KMS-11 (cell line): ENCODE measurements at regions not wholly inside any gene's neighbourhood (a gene's known extent, or its start where the extent isn't known, plus 50 kb on each side); places are given as distances from the start of the nearest gene placed in this dataset.
"Not testable (repeated sequence)": the region's sequence is repeated elsewhere in the genome, so short reads cannot be mapped to it uniquely, and the experiment has no call there.

Experiments used
- H2AFZ ChIP-seq: fragments of 200-600 bp; sonication (generic); 2 replicates; pipeline ENCODE4 v1.6.1; 2016; ENCODE audit warnings: antibody characterized with exemption, mixed run types, low read depth
- H3K27ac ChIP-seq: fragments of 200-600 bp; sonication (generic); 2 replicates; pipeline ENCODE4 v1.6.1; 2016; ENCODE audit warnings: mild to moderate bottlenecking, mixed run types
- H3K27me3 ChIP-seq: fragments of 200-600 bp; sonication (generic); 2 replicates; pipeline ENCODE4 v1.6.1; 2017; ENCODE audit warnings: mild to moderate bottlenecking, low read depth, mixed run types, moderate library complexity; ENCODE audit not compliant: insufficient read depth
- H3K36me3 ChIP-seq: fragments of 200-600 bp; sonication (generic); 2 replicates; pipeline ENCODE4 v1.6.1; 2017; ENCODE audit warnings: mild to moderate bottlenecking, mixed run types; ENCODE audit not compliant: insufficient read depth
- H3K4me1 ChIP-seq: fragments of 200-600 bp; sonication (generic); 2 replicates; pipeline ENCODE4 v1.6.1; 2016; ENCODE audit warnings: mild to moderate bottlenecking, low read depth, mixed run types; ENCODE audit not compliant: poor library complexity, severe bottlenecking
- H3K4me2 ChIP-seq: fragments of 200-600 bp; sonication (generic); 2 replicates; pipeline ENCODE4 v1.7.0; 2016; ENCODE audit warnings: mild to moderate bottlenecking, mixed run types
- H3K4me3 ChIP-seq: fragments of 200-600 bp; sonication (generic); IDR thresholded peaks from 2 replicates; pipeline ENCODE4 v1.6.1; 2017; ENCODE audit warnings: low read depth, low read length, mixed read lengths; ENCODE audit not compliant: insufficient read depth
- H3K79me2 ChIP-seq: fragments of 200-600 bp; sonication (generic); 2 replicates; pipeline ENCODE4 v1.6.1; 2016; ENCODE audit warnings: low read depth, mixed run types; ENCODE audit not compliant: insufficient read depth
- H3K9ac ChIP-seq: fragments of 200-600 bp; sonication (generic); 2 replicates; pipeline ENCODE4 v1.6.1; 2016; ENCODE audit warnings: mild to moderate bottlenecking, mixed run types
- H4K20me1 ChIP-seq: fragments of 200-600 bp; sonication (generic); 2 replicates; pipeline ENCODE4 v1.6.1; 2016; ENCODE audit warnings: mild to moderate bottlenecking, mixed run types; ENCODE audit not compliant: insufficient read depth
- TF ChIP-seq, protein P1 (sequence below): fragments of 200-600 bp; sonication (generic); conservative IDR thresholded peaks from 2 replicates; pipeline ENCODE4 v1.6.1; 2017; ENCODE audit warnings: low read depth, mild to moderate bottlenecking, antibody characterized with exemption, low read length, moderate library complexity, mixed read lengths

DNA sequence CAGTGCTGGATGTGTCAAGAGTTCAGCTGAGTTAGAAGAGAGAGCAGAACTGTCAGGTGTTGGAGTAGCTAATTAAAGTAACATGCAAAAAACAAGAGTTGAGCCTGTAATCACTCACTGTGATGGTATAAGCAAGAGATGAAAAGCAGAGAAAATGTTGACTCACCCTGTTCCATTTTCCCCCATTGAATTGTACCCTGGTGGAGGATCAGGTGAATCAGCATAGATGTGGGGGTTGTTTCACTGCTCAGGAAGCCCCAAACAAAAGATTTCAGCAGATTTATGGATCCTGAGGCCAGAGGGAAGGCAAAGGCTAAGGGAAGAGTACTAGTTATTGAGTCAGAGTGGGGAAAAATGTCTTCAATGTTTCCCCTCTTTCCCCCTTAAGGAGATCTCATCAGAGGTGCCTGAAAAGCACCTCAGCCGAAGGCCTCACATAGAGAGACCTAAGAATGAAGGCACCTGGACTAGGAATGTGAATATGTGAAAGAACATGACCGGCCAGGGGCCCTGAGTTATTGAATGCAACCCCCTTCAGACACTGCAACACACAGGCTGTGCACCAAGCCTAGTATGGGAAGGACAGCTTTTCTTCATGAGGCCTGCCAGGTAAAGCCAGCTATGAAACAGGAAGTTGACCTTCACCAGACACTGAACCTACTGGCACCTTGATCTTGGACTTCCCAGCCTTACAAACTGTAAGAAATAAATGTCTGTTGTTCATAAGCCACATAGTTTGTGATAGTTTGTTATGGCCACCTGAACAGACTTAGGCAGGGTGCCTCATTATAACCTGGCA, 90.1 kb downstream of the TMCO5A start:
- Histone ChIP-seq H3K9ac (no peak overlapping the region), H3K36me3 (no peaks in the 10 kb centered on the region), H3K4me3 (no peak overlapping the region), H2AFZ (no peak overlapping the region), H3K27ac (no peak overlapping the region), H4K20me1 (no peaks in the 10 kb centered on the region), H3K79me2 (no peaks in the 10 kb centered on the region), H3K4me2 (no peak overlapping the region), H3K27me3 (no peaks in the 10 kb centered on the region), H3K4me1 (no peaks in the 10 kb centered on the region)
- TF ChIP-seq, protein P1, sequence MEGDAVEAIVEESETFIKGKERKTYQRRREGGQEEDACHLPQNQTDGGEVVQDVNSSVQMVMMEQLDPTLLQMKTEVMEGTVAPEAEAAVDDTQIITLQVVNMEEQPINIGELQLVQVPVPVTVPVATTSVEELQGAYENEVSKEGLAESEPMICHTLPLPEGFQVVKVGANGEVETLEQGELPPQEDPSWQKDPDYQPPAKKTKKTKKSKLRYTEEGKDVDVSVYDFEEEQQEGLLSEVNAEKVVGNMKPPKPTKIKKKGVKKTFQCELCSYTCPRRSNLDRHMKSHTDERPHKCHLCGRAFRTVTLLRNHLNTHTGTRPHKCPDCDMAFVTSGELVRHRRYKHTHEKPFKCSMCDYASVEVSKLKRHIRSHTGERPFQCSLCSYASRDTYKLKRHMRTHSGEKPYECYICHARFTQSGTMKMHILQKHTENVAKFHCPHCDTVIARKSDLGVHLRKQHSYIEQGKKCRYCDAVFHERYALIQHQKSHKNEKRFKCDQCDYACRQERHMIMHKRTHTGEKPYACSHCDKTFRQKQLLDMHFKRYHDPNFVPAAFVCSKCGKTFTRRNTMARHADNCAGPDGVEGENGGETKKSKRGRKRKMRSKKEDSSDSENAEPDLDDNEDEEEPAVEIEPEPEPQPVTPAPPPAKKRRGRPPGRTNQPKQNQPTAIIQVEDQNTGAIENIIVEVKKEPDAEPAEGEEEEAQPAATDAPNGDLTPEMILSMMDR, result no peak

DNA sequence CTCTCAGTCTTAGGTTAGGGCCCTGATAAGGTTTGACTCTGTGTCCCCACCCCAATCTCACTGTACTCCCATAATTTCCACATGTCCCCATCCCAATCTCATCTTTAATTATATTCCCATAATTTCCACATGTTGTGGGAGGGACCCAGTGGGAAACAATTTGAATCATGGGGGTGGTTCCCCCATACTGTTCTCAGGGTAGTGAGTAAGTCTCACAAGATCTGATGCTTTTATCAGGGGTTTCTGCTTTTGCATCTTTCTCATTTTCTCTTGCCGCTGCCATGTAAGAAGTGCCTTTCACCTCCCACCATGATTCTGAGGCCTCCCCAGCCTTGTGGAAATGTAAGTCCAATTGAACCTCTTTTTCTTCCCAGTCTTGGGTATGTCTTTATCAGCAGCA, 91.2 kb downstream of the TMCO5A start:
- not testable (repeated sequence) for H4K20me1 ChIP-seq, H3K4me2 ChIP-seq, H3K36me3 ChIP-seq, H3K4me1 ChIP-seq, H3K4me3 ChIP-seq, H3K9ac ChIP-seq, H3K27me3 ChIP-seq, H2AFZ ChIP-seq, H3K79me2 ChIP-seq, H3K27ac ChIP-seq

DNA sequence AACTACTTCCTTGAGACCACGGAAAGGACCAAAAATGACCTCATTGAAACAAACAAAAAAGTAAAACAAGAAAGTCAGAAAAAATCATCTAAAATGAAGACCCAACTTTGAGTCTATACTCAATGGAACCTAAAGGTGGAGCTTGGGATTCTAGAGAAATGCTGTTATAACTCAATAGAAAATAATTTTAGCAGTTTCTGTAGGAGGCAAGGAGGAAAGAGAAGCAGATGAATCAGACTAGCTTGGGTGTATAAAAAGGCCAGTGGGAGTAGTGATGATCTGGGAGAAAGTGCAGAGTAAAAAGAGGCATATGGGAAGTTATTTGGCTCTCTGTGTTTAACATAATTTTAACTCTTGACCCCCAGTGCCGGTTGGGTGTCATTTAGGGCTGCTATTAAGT, 94.4 kb downstream of the TMCO5A start:
- no peak overlapping the region for H2AFZ ChIP-seq
- no peak overlapping the region for H3K4me3 ChIP-seq
- H4K20me1 ChIP-seq, result no peaks in the 10 kb centered on the region
- no peaks in the 10 kb centered on the region for H3K79me2 ChIP-seq
- H3K27me3 ChIP-seq, result no peaks in the 10 kb centered on the region
- H3K4me1 ChIP-seq, result no peaks in the 10 kb centered on the region
- no peak overlapping the region for H3K27ac ChIP-seq
- TF ChIP-seq, protein P1, result no peak
- H3K9ac ChIP-seq, result no peak overlapping the region
- no peak overlapping the region for H3K4me2 ChIP-seq
- no peaks in the 10 kb centered on the region for H3K36me3 ChIP-seq

DNA sequence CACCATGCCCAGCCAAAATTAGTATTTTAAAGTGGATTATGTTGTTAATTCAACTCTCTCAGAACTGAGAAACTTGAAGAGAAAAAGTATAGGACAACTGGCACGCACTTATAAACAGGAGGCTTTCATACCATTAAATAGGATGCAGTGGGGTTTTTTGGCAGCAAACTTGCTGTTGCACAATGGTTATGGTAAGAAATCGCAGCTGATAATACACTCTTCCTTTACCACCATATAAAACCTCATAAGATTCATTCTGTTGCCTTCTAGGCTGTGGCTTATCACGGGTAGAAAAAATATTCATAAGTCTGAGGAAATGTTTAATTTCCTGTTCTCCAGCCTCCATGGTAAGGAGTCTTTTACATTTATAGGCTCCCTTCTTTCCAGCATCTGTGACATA, 95.3 kb downstream of the TMCO5A start:
- H3K27ac ChIP-seq, result no peak overlapping the region
- no peaks in the 10 kb centered on the region for H3K36me3 ChIP-seq
- H4K20me1 ChIP-seq, result no peaks in the 10 kb centered on the region
- H3K79me2 ChIP-seq, result no peaks in the 10 kb centered on the region
- H3K4me2 ChIP-seq, result no peak overlapping the region
- H3K4me3 ChIP-seq, result no peak overlapping the region
- H3K27me3 ChIP-seq, result no peaks in the 10 kb centered on the region
- no peak overlapping the region for H3K9ac ChIP-seq
- TF ChIP-seq, protein P1, result no peak
- H3K4me1 ChIP-seq, result no peaks in the 10 kb centered on the region
- H2AFZ ChIP-seq, result no peak overlapping the region

DNA sequence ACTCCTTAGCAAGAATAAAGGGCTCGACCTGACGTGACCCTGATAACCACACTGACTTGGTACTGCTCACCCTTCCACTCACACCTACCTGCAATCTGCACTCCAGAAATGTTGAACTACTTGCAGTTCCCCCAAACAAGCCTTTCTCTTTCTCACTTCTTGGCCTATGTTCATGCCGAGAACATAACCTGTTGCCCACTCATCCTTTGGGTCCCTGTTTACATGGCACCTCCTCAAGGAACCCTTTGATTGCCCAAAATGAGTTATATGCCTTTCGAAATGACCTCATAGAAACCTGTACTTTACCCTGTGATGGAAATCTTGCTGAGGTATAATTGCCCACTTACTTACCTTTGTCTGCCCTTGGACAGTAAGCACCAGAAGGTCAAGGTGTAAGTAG, 96.2 kb downstream of the TMCO5A start:
- TF ChIP-seq, protein P1, result no peak
- H3K9ac ChIP-seq, result no peak overlapping the region
- no peaks in the 10 kb centered on the region for H3K36me3 ChIP-seq
- no peak overlapping the region for H2AFZ ChIP-seq
- H3K4me3 ChIP-seq, result no peak overlapping the region
- H3K27ac ChIP-seq, result no peak overlapping the region
- H3K79me2 ChIP-seq, result no peaks in the 10 kb centered on the region
- no peak overlapping the region for H3K4me2 ChIP-seq
- no peaks in the 10 kb centered on the region for H3K4me1 ChIP-seq
- no peaks in the 10 kb centered on the region for H3K27me3 ChIP-seq
- no peaks in the 10 kb centered on the region for H4K20me1 ChIP-seq
